ENCODE measurements at regions not wholly inside any gene's neighbourhood (a gene's known extent, or its start where the extent isn't known, plus 50 kb on each side); places are given as distances from the start of the nearest gene placed in this dataset.

GRCh38 chr9:88659126-88659525 lies 124.1 kb downstream of the NXNL2 start:
- no peak for DNase-seq

GRCh38 chr9:88660611-88661010 lies 125.6 kb downstream of the NXNL2 start:
- peak; percentile 27 for DNase-seq

GRCh38 chr9:88661759-88662158 lies 126.8 kb downstream of the NXNL2 start:
- DNase-seq: no peak

GRCh38 chr9:88663771-88664419 lies 128.9 kb downstream of the NXNL2 start:
- DNase-seq: no peak

- DNase-seq: no peak
Measured at GRCh38 chr9:88664773-88665172, 129.8 kb downstream of the NXNL2 start.

- no peak for DNase-seq
Measured at GRCh38 chr9:88672874-88673689, 138.1 kb downstream of the NXNL2 start.

- peak; percentile 22 for DNase-seq
Measured at GRCh38 chr9:88673886-88674285, 138.9 kb downstream of the NXNL2 start.

GRCh38 chr9:88676644-88677043 lies 141.7 kb downstream of the NXNL2 start:
- no peak for DNase-seq

GRCh38 chr9:88678008-88678407 lies 143.0 kb downstream of the NXNL2 start:
- DNase-seq: no peak

GRCh38 chr9:88678431-88678830 lies 143.5 kb downstream of the NXNL2 start:
- DNase-seq: no peak

GRCh38 chr9:88680041-88680440 lies 145.1 kb downstream of the NXNL2 start:
- DNase-seq: peak; percentile 57

GRCh38 chr9:88680505-88681160 lies 145.7 kb downstream of the NXNL2 start:
- DNase-seq: no peak

- no peak for DNase-seq
Measured at GRCh38 chr9:88681434-88681833, 146.5 kb downstream of the NXNL2 start.

GRCh38 chr9:88682431-88682831 lies 147.5 kb downstream of the NXNL2 start:
- no peak for DNase-seq

- no peak for DNase-seq
Measured at GRCh38 chr9:88684046-88684445, 149.1 kb downstream of the NXNL2 start.

GRCh38 chr9:88684845-88685244 lies 149.9 kb downstream of the NXNL2 start:
- DNase-seq: no peak

- no peak for DNase-seq
Measured at GRCh38 chr9:88685966-88686365, 151.0 kb downstream of the NXNL2 start.

- DNase-seq: no peak
Measured at GRCh38 chr9:88689509-88690298, 154.7 kb downstream of the NXNL2 start.

GRCh38 chr9:88690628-88691027 lies 155.7 kb downstream of the NXNL2 start:
- DNase-seq: no peak

GRCh38 chr9:88691091-88691490 lies 156.1 kb downstream of the NXNL2 start:
- no peak for DNase-seq

- peak; percentile 45 for DNase-seq
Measured at GRCh38 chr9:88691811-88692210, 156.8 kb downstream of the NXNL2 start.

GRCh38 chr9:88692827-88693226 lies 157.8 kb downstream of the NXNL2 start:
- DNase-seq: no peak

GRCh38 chr9:88694625-88695024 lies 159.6 kb downstream of the NXNL2 start:
- DNase-seq: peak; percentile 67

Data from fibroblast of upper back skin (primary cell).